ENCODE measurements at regions not wholly inside any gene's neighbourhood (a gene's known extent, or its start where the extent isn't known, plus 50 kb on each side); places are given as distances from the start of the nearest gene placed in this dataset.

DNA sequence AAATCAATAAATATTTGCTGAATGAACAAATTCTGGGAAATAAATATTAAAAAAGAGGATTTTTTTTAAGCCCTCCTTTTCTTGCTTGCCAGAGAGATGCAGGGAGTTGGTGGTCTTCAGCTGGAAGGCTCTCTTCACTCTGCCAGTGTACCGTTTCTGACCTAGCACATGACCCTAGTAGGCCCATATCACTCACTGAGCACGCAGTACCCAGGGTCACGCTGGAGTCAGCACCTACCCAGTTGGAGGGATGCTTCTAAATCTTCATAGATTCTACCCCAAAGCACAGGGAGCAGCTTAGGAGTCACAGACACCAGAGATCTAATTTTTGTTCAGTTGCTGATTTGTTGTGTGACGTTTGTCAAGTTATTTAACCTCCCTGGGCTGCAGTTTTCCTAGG is 195.4 kb upstream of the TBX3 start:
- TF ChIP-seq CTCF (IDR thresholded peaks at IDR 0.05; ENCODE audit: poor library complexity) = no peak
- TF ChIP-seq EZH2 (IDR thresholded peaks at IDR 0.05; ENCODE audit: borderline replicate concordance) = no peak

Data from hepatocyte (in vitro differentiated cells).